ENCODE measurements at regions not wholly inside any gene's neighbourhood (a gene's known extent, or its start where the extent isn't known, plus 50 kb on each side); places are given as distances from the start of the nearest gene placed in this dataset.

GRCh38 chr1:217010253-217010652 lies 287.0 kb upstream of the ESRRG start (continued):
- no peak for TF ChIP-seq BACH2 (CRISPR knock-in tag; IDR thresholded peaks at IDR 0.05; ENCODE audit: borderline replicate concordance)

GRCh38 chr1:217009376-217009775 lies 286.1 kb upstream of the ESRRG start:
- no peak for ATAC-seq
- no peak for TF ChIP-seq ZNF8 (CRISPR knock-in tag; IDR thresholded peaks at IDR 0.05)
- TF ChIP-seq PATZ1 (CRISPR knock-in tag; IDR thresholded peaks at IDR 0.05; ENCODE audit: borderline replicate concordance): no peak
- no peak for TF ChIP-seq TCF4 (CRISPR knock-in tag; IDR thresholded peaks at IDR 0.05; ENCODE audit: borderline replicate concordance)
- TF ChIP-seq RARB (CRISPR knock-in tag; IDR thresholded peaks at IDR 0.05): no peak
- no peak for TF ChIP-seq ARNTL (CRISPR knock-in tag; IDR thresholded peaks at IDR 0.05; ENCODE audit: borderline replicate concordance, low read depth)

GRCh38 chr1:217004776-217005436 lies 281.7 kb upstream of the ESRRG start:
- ATAC-seq: peak; percentile 70
- TF ChIP-seq SNAI2 (CRISPR knock-in tag; IDR thresholded peaks at IDR 0.05) (no peak), ESRRG (CRISPR knock-in tag; IDR thresholded peaks at IDR 0.05) (no peak), POU6F1 (CRISPR knock-in tag; IDR thresholded peaks at IDR 0.05; ENCODE audit: borderline replicate concordance, low read depth) (peak; percentile 71; the same call in 1 of the 2 replicates), ZFP30 (CRISPR knock-in tag; IDR thresholded peaks at IDR 0.05) (no peak), ZC3H10 (CRISPR knock-in tag; IDR thresholded peaks at IDR 0.05) (peak; percentile 61; the same call in 1 of the 2 replicates), ISL1 (CRISPR knock-in tag; IDR thresholded peaks at IDR 0.05) (no peak), TSHZ2 (CRISPR knock-in tag; IDR thresholded peaks at IDR 0.05) (no peak), GLIS3 (CRISPR knock-in tag; IDR thresholded peaks at IDR 0.05) (no peak), BACH2 (CRISPR knock-in tag; IDR thresholded peaks at IDR 0.05; ENCODE audit: borderline replicate concordance) (no peak), RARB (CRISPR knock-in tag; IDR thresholded peaks at IDR 0.05) (peak; percentile 80; the same call in 1 of the 2 replicates), PPARA (CRISPR knock-in tag; IDR thresholded peaks at IDR 0.05; ENCODE audit: borderline replicate concordance) (no peak), CSRNP3 (CRISPR knock-in tag; IDR thresholded peaks at IDR 0.05) (no peak), ZFP3 (CRISPR knock-in tag; IDR thresholded peaks at IDR 0.05) (no peak), CSDC2 (CRISPR knock-in tag; IDR thresholded peaks at IDR 0.05) (no peak), ARNTL (CRISPR knock-in tag; IDR thresholded peaks at IDR 0.05; ENCODE audit: borderline replicate concordance, low read depth) (no peak), ZNF70 (CRISPR knock-in tag; IDR thresholded peaks at IDR 0.05) (no peak), ZNF565 (CRISPR knock-in tag; conservative IDR thresholded peaks at IDR 0.05; ENCODE audit: low read depth) (no peak), PATZ1 (CRISPR knock-in tag; IDR thresholded peaks at IDR 0.05; ENCODE audit: borderline replicate concordance) (no peak), TCF4 (CRISPR knock-in tag; IDR thresholded peaks at IDR 0.05; ENCODE audit: borderline replicate concordance) (no peak), OSR1 (CRISPR knock-in tag; IDR thresholded peaks at IDR 0.05) (no peak), TOX (CRISPR knock-in tag; IDR thresholded peaks at IDR 0.05; ENCODE audit: borderline replicate concordance) (peak; percentile 92), ZNF8 (CRISPR knock-in tag; IDR thresholded peaks at IDR 0.05) (no peak), CREB5 (CRISPR knock-in tag; IDR thresholded peaks at IDR 0.05; ENCODE audit: low read depth) (no peak)

All from SK-N-SH treated with all-trans-retinoic acid at 6 μM for 48 hours (cell line).